HUES64 (cell line): ENCODE measurements at regions not wholly inside any gene's neighbourhood (a gene's known extent, or its start where the extent isn't known, plus 50 kb on each side); places are given as distances from the start of the nearest gene placed in this dataset.

Experiments used
- H3K27ac ChIP-seq: 2 replicates; pipeline ENCODE4 v1.7.0; 2013; ENCODE audit warnings: low read depth, low read length, inconsistent platforms
- H3K27me3 ChIP-seq: 2 replicates; pipeline ENCODE4 v1.6.1; 2013; ENCODE audit warnings: mild to moderate bottlenecking, low read length; ENCODE audit not compliant: insufficient read depth
- H3K36me3 ChIP-seq: 2 replicates; pipeline ENCODE4 v1.6.1; 2013; ENCODE audit warnings: mild to moderate bottlenecking, low read length; ENCODE audit not compliant: insufficient read depth
- H3K4me1 ChIP-seq: 2 replicates; pipeline ENCODE4 v1.6.1; 2013; ENCODE audit warnings: mild to moderate bottlenecking, low read length, moderate library complexity; ENCODE audit not compliant: insufficient read depth
- H3K4me3 ChIP-seq: 2 replicates; pipeline ENCODE4 v1.5.1; 2013; ENCODE audit warnings: mild to moderate bottlenecking, low read length, moderate library complexity
- H3K9ac ChIP-seq: 2 replicates; pipeline ENCODE4 v1.6.1; 2013; ENCODE audit warnings: mild to moderate bottlenecking, low read depth, low read length
- H3K9me3 ChIP-seq: 2 replicates; pipeline ENCODE4 v1.6.1; 2013; ENCODE audit warnings: low read depth, low read length; ENCODE audit not compliant: insufficient read depth
- WGBS: fragments of 150-250, 120-280 bp; methylation state at CpG from one replicate; pipeline ENCODE4 v1.1.7; 2013; ENCODE audit warnings: missing lambda C conversion rate; 5-methylcytosine and 5-hydroxymethylcytosine counted together

- no peaks in the 10 kb centered on the region for H3K36me3 ChIP-seq
- no peak overlapping the region; the same call in 1 of the 2 replicates for H3K27ac ChIP-seq
- H3K4me3 ChIP-seq, result no peak overlapping the region
- no peaks in the 10 kb centered on the region for H3K27me3 ChIP-seq
- no peaks in the 10 kb centered on the region for H3K9me3 ChIP-seq
- H3K4me1 ChIP-seq, result peaks cover 11% of the 10 kb centered on the region
- no peak overlapping the region for H3K9ac ChIP-seq
These were observed 59.9 kb downstream of the HTR1B start for GRCh38 chr6:77403424-77403823.

- Histone ChIP-seq H3K9me3 (no peaks in the 10 kb centered on the region), H3K27me3 (no peaks in the 10 kb centered on the region), H3K27ac (no peak overlapping the region), H3K4me3 (no peak overlapping the region), H3K36me3 (no peaks in the 10 kb centered on the region), H3K4me1 (peaks cover 11% of the 10 kb centered on the region), H3K9ac (no peak overlapping the region)
- 93% methylated on average over 2 of the region's 2 CpGs for WGBS
These were observed 62.1 kb downstream of the HTR1B start for GRCh38 chr6:77401231-77401630.

GRCh38 chr6:77397561-77397960, 65.7 kb downstream of the HTR1B start:
- no peak overlapping the region for H3K9ac ChIP-seq

GRCh38 chr6:77389402-77389801, 73.9 kb downstream of the HTR1B start:
- H3K4me3 ChIP-seq, result no peak overlapping the region
- H3K4me1 ChIP-seq, result no peaks in the 10 kb centered on the region
- H3K9ac ChIP-seq, result no peak overlapping the region
- no peaks in the 10 kb centered on the region for H3K9me3 ChIP-seq
- no peaks in the 10 kb centered on the region for H3K36me3 ChIP-seq
- H3K27me3 ChIP-seq, result no peaks in the 10 kb centered on the region
- H3K27ac ChIP-seq, result no peak overlapping the region

More at GRCh38 chr6:77397561-77397960, 65.7 kb downstream of the HTR1B start:
- H3K36me3 ChIP-seq, result no peaks in the 10 kb centered on the region
- H3K9me3 ChIP-seq, result no peaks in the 10 kb centered on the region
- 82% methylated on average over 1 of the region's 1 CpG for WGBS
- no peak overlapping the region for H3K27ac ChIP-seq
- no peak overlapping the region for H3K4me3 ChIP-seq
- peaks cover 11% of the 10 kb centered on the region; the same call in 1 of the 2 replicates for H3K4me1 ChIP-seq
- no peaks in the 10 kb centered on the region for H3K27me3 ChIP-seq

- no peak overlapping the region for H3K4me3 ChIP-seq
- H3K36me3 ChIP-seq, result no peaks in the 10 kb centered on the region
- no peak overlapping the region for H3K27ac ChIP-seq
- WGBS, result 85% methylated on average over 2 of the region's 2 CpGs
- no peaks in the 10 kb centered on the region for H3K4me1 ChIP-seq
- H3K9me3 ChIP-seq, result no peaks in the 10 kb centered on the region
- H3K27me3 ChIP-seq, result no peaks in the 10 kb centered on the region
- H3K9ac ChIP-seq, result no peak overlapping the region
These were observed 80.3 kb downstream of the HTR1B start for GRCh38 chr6:77383026-77383425.

- WGBS, result 87% methylated on average over 3 of the region's 3 CpGs
- H3K9ac ChIP-seq, result no peak overlapping the region
- no peaks in the 10 kb centered on the region for H3K36me3 ChIP-seq
- no peaks in the 10 kb centered on the region for H3K9me3 ChIP-seq
- no peaks in the 10 kb centered on the region for H3K27me3 ChIP-seq
- H3K4me3 ChIP-seq, result no peak overlapping the region
- H3K27ac ChIP-seq, result no peak overlapping the region
- H3K4me1 ChIP-seq, result no peaks in the 10 kb centered on the region
These were observed 89.3 kb downstream of the HTR1B start for GRCh38 chr6:77373955-77374354.

GRCh38 chr6:77371748-77372147, 91.5 kb downstream of the HTR1B start:
- H3K4me3 ChIP-seq, result no peak overlapping the region
- no peaks in the 10 kb centered on the region for H3K27me3 ChIP-seq
- no peak overlapping the region for H3K9ac ChIP-seq
- no peaks in the 10 kb centered on the region for H3K9me3 ChIP-seq
- 80% methylated on average over 5 of the region's 5 CpGs for WGBS
- H3K4me1 ChIP-seq, result no peaks in the 10 kb centered on the region
- no peak overlapping the region for H3K27ac ChIP-seq
- no peaks in the 10 kb centered on the region for H3K36me3 ChIP-seq

- Histone ChIP-seq H3K9ac (peak overlapping the region; percentile 54), H3K27me3 (no peaks in the 10 kb centered on the region), H3K4me3 (peak overlapping the region; percentile 60), H3K27ac (no peak overlapping the region), H3K9me3 (no peaks in the 10 kb centered on the region), H3K4me1 (no peaks in the 10 kb centered on the region), H3K36me3 (no peaks in the 10 kb centered on the region)
- 93% methylated on average over 18 of the region's 20 CpGs for WGBS
These were observed 94.5 kb downstream of the HTR1B start for GRCh38 chr6:77368660-77369313.

GRCh38 chr6:77366798-77367197, 96.5 kb downstream of the HTR1B start:
- Histone ChIP-seq H3K4me1 (no peaks in the 10 kb centered on the region), H3K27me3 (no peaks in the 10 kb centered on the region), H3K9ac (no peak overlapping the region), H3K4me3 (no peak overlapping the region), H3K9me3 (no peaks in the 10 kb centered on the region), H3K27ac (no peak overlapping the region), H3K36me3 (no peaks in the 10 kb centered on the region)
- 100% methylated on average over 1 of the region's 2 CpGs for WGBS

GRCh38 chr6:77363702-77364101, 99.6 kb downstream of the HTR1B start:
- 91% methylated on average over 1 of the region's 1 CpG for WGBS
- Histone ChIP-seq H3K27ac (no peak overlapping the region), H3K27me3 (no peaks in the 10 kb centered on the region), H3K9me3 (no peaks in the 10 kb centered on the region), H3K36me3 (no peaks in the 10 kb centered on the region), H3K4me1 (no peaks in the 10 kb centered on the region), H3K4me3 (no peak overlapping the region), H3K9ac (no peak overlapping the region)

GRCh38 chr6:77362055-77362454, 101.2 kb downstream of the HTR1B start:
- Histone ChIP-seq H3K36me3 (no peaks in the 10 kb centered on the region), H3K27ac (no peak overlapping the region), H3K9ac (no peak overlapping the region), H3K4me1 (no peaks in the 10 kb centered on the region), H3K27me3 (no peaks in the 10 kb centered on the region), H3K4me3 (no peak overlapping the region), H3K9me3 (no peaks in the 10 kb centered on the region)
- 95% methylated on average over 2 of the region's 2 CpGs for WGBS

GRCh38 chr6:77361018-77361417, 102.3 kb downstream of the HTR1B start:
- 100% methylated on average over 1 of the region's 1 CpG for WGBS
- Histone ChIP-seq H3K4me1 (no peaks in the 10 kb centered on the region), H3K4me3 (no peak overlapping the region), H3K9me3 (no peaks in the 10 kb centered on the region), H3K9ac (no peak overlapping the region), H3K27me3 (no peaks in the 10 kb centered on the region), H3K27ac (no peak overlapping the region), H3K36me3 (no peaks in the 10 kb centered on the region)
